ENCODE measurements at regions not wholly inside any gene's neighbourhood (a gene's known extent, or its start where the extent isn't known, plus 50 kb on each side); places are given as distances from the start of the nearest gene placed in this dataset.
"Not testable (repeated sequence)": the region's sequence is repeated elsewhere in the genome, so short reads cannot be mapped to it uniquely, and the experiment has no call there.

GRCh38 chr2:91768997-91769396 is 3077.5 kb downstream of the RPIA start:
- H3K4me3 ChIP-seq (ENCODE audit: low read depth, low read length); H3K36me3 ChIP-seq (ENCODE audit: control insufficient read depth, insufficient read depth, low read length); FAIRE-seq: not testable (repeated sequence)

GRCh38 chr2:91770046-91770575 is 3078.6 kb downstream of the RPIA start:
- H3K36me3 ChIP-seq (ENCODE audit: control insufficient read depth, insufficient read depth, low read length); DNase-seq (ENCODE audit: low read depth); H3K4me3 ChIP-seq (ENCODE audit: low read depth, low read length); H3K27me3 ChIP-seq (ENCODE audit: control insufficient read depth, insufficient read depth, low read length); FAIRE-seq: not testable (repeated sequence)

More at GRCh38 chr2:91768997-91769396, 3077.5 kb downstream of the RPIA start:
- H3K27me3 ChIP-seq (ENCODE audit: control insufficient read depth, insufficient read depth, low read length); DNase-seq (ENCODE audit: low read depth): not testable (repeated sequence)

GRCh38 chr2:91771604-91772003 is 3080.1 kb downstream of the RPIA start:
- H3K4me3 ChIP-seq (ENCODE audit: low read depth, low read length); H3K27me3 ChIP-seq (ENCODE audit: control insufficient read depth, insufficient read depth, low read length); DNase-seq (ENCODE audit: low read depth); FAIRE-seq; H3K36me3 ChIP-seq (ENCODE audit: control insufficient read depth, insufficient read depth, low read length): not testable (repeated sequence)

- H3K36me3 ChIP-seq (ENCODE audit: control insufficient read depth, insufficient read depth, low read length); FAIRE-seq; DNase-seq (ENCODE audit: low read depth); H3K27me3 ChIP-seq (ENCODE audit: control insufficient read depth, insufficient read depth, low read length); H3K4me3 ChIP-seq (ENCODE audit: low read depth, low read length): not testable (repeated sequence)
Measured at GRCh38 chr2:91772240-91772937, 3080.9 kb downstream of the RPIA start.

GRCh38 chr2:91773810-91774209 is 3082.3 kb downstream of the RPIA start:
- FAIRE-seq; H3K4me3 ChIP-seq (ENCODE audit: low read depth, low read length); DNase-seq (ENCODE audit: low read depth); H3K27me3 ChIP-seq (ENCODE audit: control insufficient read depth, insufficient read depth, low read length); H3K36me3 ChIP-seq (ENCODE audit: control insufficient read depth, insufficient read depth, low read length): not testable (repeated sequence)

GRCh38 chr2:91775193-91775592 is 3083.7 kb downstream of the RPIA start:
- not testable (repeated sequence) for DNase-seq (ENCODE audit: low read depth); H3K36me3 ChIP-seq (ENCODE audit: control insufficient read depth, insufficient read depth, low read length); FAIRE-seq; H3K27me3 ChIP-seq (ENCODE audit: control insufficient read depth, insufficient read depth, low read length); H3K4me3 ChIP-seq (ENCODE audit: low read depth, low read length)

- H3K27me3 ChIP-seq (ENCODE audit: control insufficient read depth, insufficient read depth, low read length); FAIRE-seq; DNase-seq (ENCODE audit: low read depth); H3K4me3 ChIP-seq (ENCODE audit: low read depth, low read length); H3K36me3 ChIP-seq (ENCODE audit: control insufficient read depth, insufficient read depth, low read length): not testable (repeated sequence)
Measured at GRCh38 chr2:91780324-91780723, 3088.9 kb downstream of the RPIA start.

- not testable (repeated sequence) for DNase-seq (ENCODE audit: low read depth); H3K36me3 ChIP-seq (ENCODE audit: control insufficient read depth, insufficient read depth, low read length); H3K27me3 ChIP-seq (ENCODE audit: control insufficient read depth, insufficient read depth, low read length); FAIRE-seq
- H3K4me3 ChIP-seq (ENCODE audit: low read depth, low read length) = peak overlapping the region; percentile 14
Measured at GRCh38 chr2:91809391-91809790, 3061.8 kb upstream of the TEKT4 start.

GRCh38 chr2:91839904-91840868 is 3031.0 kb upstream of the TEKT4 start:
- TF ChIP-seq CTCF (IDR thresholded peaks at IDR 0.05; ENCODE audit: insufficient read depth, low read length, severe bottlenecking) = no peak
- FAIRE-seq = no peak
- Histone ChIP-seq H3K36me3 (ENCODE audit: control insufficient read depth, insufficient read depth, low read length) (no peaks in the 10 kb centered on the region), H3K4me3 (ENCODE audit: low read depth, low read length) (no peak overlapping the region), H3K27me3 (ENCODE audit: control insufficient read depth, insufficient read depth, low read length) (no peaks in the 10 kb centered on the region)
- DNase-seq (ENCODE audit: low read depth) = no peak

- not testable (repeated sequence) for H3K36me3 ChIP-seq (ENCODE audit: control insufficient read depth, insufficient read depth, low read length); H3K27me3 ChIP-seq (ENCODE audit: control insufficient read depth, insufficient read depth, low read length); H3K4me3 ChIP-seq (ENCODE audit: low read depth, low read length); DNase-seq (ENCODE audit: low read depth)
- FAIRE-seq = peak; percentile 66
Measured at GRCh38 chr2:91842264-91842663, 3029.0 kb upstream of the TEKT4 start.

GRCh38 chr2:91842913-91843312 is 3028.3 kb upstream of the TEKT4 start:
- not testable (repeated sequence) for DNase-seq (ENCODE audit: low read depth); FAIRE-seq; H3K4me3 ChIP-seq (ENCODE audit: low read depth, low read length); H3K27me3 ChIP-seq (ENCODE audit: control insufficient read depth, insufficient read depth, low read length); H3K36me3 ChIP-seq (ENCODE audit: control insufficient read depth, insufficient read depth, low read length)

- not testable (repeated sequence) for H3K4me3 ChIP-seq (ENCODE audit: low read depth, low read length); H3K27me3 ChIP-seq (ENCODE audit: control insufficient read depth, insufficient read depth, low read length); FAIRE-seq; H3K36me3 ChIP-seq (ENCODE audit: control insufficient read depth, insufficient read depth, low read length); DNase-seq (ENCODE audit: low read depth)
Measured at GRCh38 chr2:91843723-91844450, 3027.3 kb upstream of the TEKT4 start.

GRCh38 chr2:91844451-91844825 is 3026.8 kb upstream of the TEKT4 start:
- DNase-seq (ENCODE audit: low read depth); H3K4me3 ChIP-seq (ENCODE audit: low read depth, low read length); H3K36me3 ChIP-seq (ENCODE audit: control insufficient read depth, insufficient read depth, low read length); FAIRE-seq; H3K27me3 ChIP-seq (ENCODE audit: control insufficient read depth, insufficient read depth, low read length): not testable (repeated sequence)
